ENCODE measurements at regions not wholly inside any gene's neighbourhood (a gene's known extent, or its start where the extent isn't known, plus 50 kb on each side); places are given as distances from the start of the nearest gene placed in this dataset.

DNA sequence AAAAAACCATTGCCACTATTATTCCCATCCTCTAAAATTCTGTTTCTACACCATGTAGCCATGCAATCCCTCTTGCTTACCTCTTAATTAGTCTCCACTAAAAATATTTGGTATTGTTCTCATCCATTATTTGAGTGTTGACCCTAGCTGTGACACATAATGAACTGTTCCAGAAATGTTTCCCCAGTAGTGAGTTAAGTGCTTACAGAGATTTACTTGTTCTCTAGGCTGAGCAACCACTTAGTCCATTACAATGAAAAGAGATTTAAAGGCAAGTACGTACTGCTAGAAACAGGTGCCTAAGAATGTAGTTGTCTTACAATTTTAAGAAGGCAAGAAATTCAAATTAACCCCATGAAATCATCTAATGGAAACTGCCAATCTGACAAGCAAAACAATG is 112.7 kb upstream of the PTPN13 start:
- Mint-ChIP-seq H3K4me1 (peaks cover 23 to 28% of the 10 kb centered on the region in 2 experiments), H3K4me3 (peak overlapping the region in 1 of 2 experiments; percentile 10; a peak in 1 of 5 replicates), H3K27ac (no peak overlapping the region; a peak in 3 of 7 replicates), H3K9me3 (peaks cover 5 to 11% of the 10 kb centered on the region in 2 experiments; a peak in 4 of 5 replicates), H3K36me3 (ENCODE audit: insufficient read depth in 1 of 3, low read depth in 3 of 3) (peaks cover 7 to 12% (median 11%) of the 10 kb centered on the region in 3 experiments), H3K27me3 (ENCODE audit: low read depth) (no peaks in the 10 kb centered on the region)
- H2AK5ac ChIP-seq (ENCODE audit: insufficient read length, low read length) = no peak overlapping the region
- no peak overlapping the region for H2BK120ac ChIP-seq (ENCODE audit: low read depth, low read length, poor library complexity, severe bottlenecking)
- H3K27me3 ChIP-seq (ENCODE audit: insufficient read depth, low read length) = no peaks in the 10 kb centered on the region
- TF ChIP-seq, protein P1, sequence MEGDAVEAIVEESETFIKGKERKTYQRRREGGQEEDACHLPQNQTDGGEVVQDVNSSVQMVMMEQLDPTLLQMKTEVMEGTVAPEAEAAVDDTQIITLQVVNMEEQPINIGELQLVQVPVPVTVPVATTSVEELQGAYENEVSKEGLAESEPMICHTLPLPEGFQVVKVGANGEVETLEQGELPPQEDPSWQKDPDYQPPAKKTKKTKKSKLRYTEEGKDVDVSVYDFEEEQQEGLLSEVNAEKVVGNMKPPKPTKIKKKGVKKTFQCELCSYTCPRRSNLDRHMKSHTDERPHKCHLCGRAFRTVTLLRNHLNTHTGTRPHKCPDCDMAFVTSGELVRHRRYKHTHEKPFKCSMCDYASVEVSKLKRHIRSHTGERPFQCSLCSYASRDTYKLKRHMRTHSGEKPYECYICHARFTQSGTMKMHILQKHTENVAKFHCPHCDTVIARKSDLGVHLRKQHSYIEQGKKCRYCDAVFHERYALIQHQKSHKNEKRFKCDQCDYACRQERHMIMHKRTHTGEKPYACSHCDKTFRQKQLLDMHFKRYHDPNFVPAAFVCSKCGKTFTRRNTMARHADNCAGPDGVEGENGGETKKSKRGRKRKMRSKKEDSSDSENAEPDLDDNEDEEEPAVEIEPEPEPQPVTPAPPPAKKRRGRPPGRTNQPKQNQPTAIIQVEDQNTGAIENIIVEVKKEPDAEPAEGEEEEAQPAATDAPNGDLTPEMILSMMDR (conservative IDR thresholded peaks at IDR 0.05) = no peak
- no peaks in the 10 kb centered on the region for H3K9me3 ChIP-seq (ENCODE audit: control insufficient read depth, low read depth, low read length)
- H3K9ac ChIP-seq (ENCODE audit: extremely low read depth, insufficient read length, low read length) = no peak overlapping the region
- H3K4me2 ChIP-seq (ENCODE audit: insufficient read depth, insufficient read length, low read length) = no peak overlapping the region
- no peak overlapping the region for H3K23ac ChIP-seq (ENCODE audit: insufficient read length, low read depth, low read length)
- no peak overlapping the region for H2AFZ ChIP-seq (ENCODE audit: low read length)
- H2BK12ac ChIP-seq (ENCODE audit: insufficient read length, low read depth, low read length) = no peak overlapping the region
- no peaks in the 10 kb centered on the region for H3K79me1 ChIP-seq (ENCODE audit: insufficient read depth, low read depth, low read length, poor library complexity, severe bottlenecking)
- H4K91ac ChIP-seq (ENCODE audit: insufficient read length, low read depth, low read length) = no peak overlapping the region
- H3K4ac ChIP-seq (ENCODE audit: low read depth, low read length) = no peak overlapping the region
- no peak overlapping the region for H2BK15ac ChIP-seq (ENCODE audit: low read depth, low read length)
- peak overlapping the region; percentile 67 for H2BK5ac ChIP-seq (ENCODE audit: insufficient read length, low read length)
- H3K18ac ChIP-seq (ENCODE audit: insufficient read length, low read depth, low read length) = no peak overlapping the region
- H4K8ac ChIP-seq (replicated peaks; ENCODE audit: insufficient read length, low read depth, low read length) = no peak overlapping the region
- no peak for DNase-seq
- no peak overlapping the region for H2BK20ac ChIP-seq (ENCODE audit: low read depth, low read length, poor library complexity, severe bottlenecking)
- H3K79me2 ChIP-seq (ENCODE audit: insufficient read depth, low read length) = no peaks in the 10 kb centered on the region
- no peaks in the 10 kb centered on the region for H4K20me1 ChIP-seq (ENCODE audit: control insufficient read depth, insufficient read depth, insufficient read length)
- peak overlapping the region; percentile 83 for H3K27ac ChIP-seq (ENCODE audit: insufficient read length, low read depth, low read length)
- no CpG with 5 or more reads among the region's 1 CpG for WGBS (ENCODE audit: extremely low coverage, insufficient read length, low lambda C conversion rate)
- peaks cover 5% of the 10 kb centered on the region; the same call in 1 of the 2 replicates for H3K4me1 ChIP-seq (ENCODE audit: insufficient read depth, low read length)
- no peak overlapping the region for H4K5ac ChIP-seq (ENCODE audit: insufficient read length, low read depth, low read length)
- H3K14ac ChIP-seq (ENCODE audit: insufficient read depth, low read length) = no peak overlapping the region
- no peaks in the 10 kb centered on the region for H3K23me2 ChIP-seq (ENCODE audit: insufficient read length, low read depth, low read length, poor library complexity, severe bottlenecking)
- H3T11ph ChIP-seq (ENCODE audit: low read length) = no peak overlapping the region
- no peak overlapping the region for H3K56ac ChIP-seq (ENCODE audit: insufficient read length, low read depth, low read length)

Measured in H9 (cell line).